Endodermal cell (in vitro differentiated cells): ENCODE measurements at regions not wholly inside any gene's neighbourhood (a gene's known extent, or its start where the extent isn't known, plus 50 kb on each side); places are given as distances from the start of the nearest gene placed in this dataset.
"Not testable (repeated sequence)": the region's sequence is repeated elsewhere in the genome, so short reads cannot be mapped to it uniquely, and the experiment has no call there.

Source experiments
- DNase-seq: peaks from one replicate; pipeline ENCODE4 v3.0.0-alpha.2; 2017
- H3K27ac ChIP-seq: 2 replicates; pipeline ENCODE4 v1.5.1; 2013; ENCODE audit warnings: mild to moderate bottlenecking, low read depth, low read length, moderate library complexity
- H3K27me3 ChIP-seq: 2 replicates; pipeline ENCODE4 v1.6.1; 2013; ENCODE audit warnings: mild to moderate bottlenecking, low read length, moderate library complexity; ENCODE audit not compliant: insufficient read depth, control insufficient read depth, poor library complexity, severe bottlenecking
- H3K36me3 ChIP-seq: 2 replicates; pipeline ENCODE4 v1.7.0; 2013; ENCODE audit warnings: mild to moderate bottlenecking, low read length, moderate library complexity; ENCODE audit not compliant: control insufficient read depth, insufficient read depth
- H3K4me1 ChIP-seq: one replicate; pipeline ENCODE4 v1.7.0; 2013; ENCODE audit warnings: low read length; ENCODE audit not compliant: control insufficient read depth, insufficient read depth
- H3K4me3 ChIP-seq: 2 replicates; pipeline ENCODE4 v1.5.1; 2013; ENCODE audit warnings: mild to moderate bottlenecking, low read length, moderate library complexity
- H3K9ac ChIP-seq: 2 replicates; pipeline ENCODE4 v1.6.1; 2013; ENCODE audit warnings: mild to moderate bottlenecking, low read length, moderate library complexity; ENCODE audit not compliant: poor library complexity, severe bottlenecking; ENCODE audit errors: extremely low read depth
- H3K9me3 ChIP-seq: 2 replicates; pipeline ENCODE4 v1.6.1; 2013; ENCODE audit warnings: mild to moderate bottlenecking, low read length, moderate library complexity; ENCODE audit not compliant: control insufficient read depth
- H3K27ac Mint-ChIP-seq: 2 replicates; pipeline ENCODE4 v1.8.0; 2020; ENCODE audit warnings: mixed read lengths
- H3K27me3 Mint-ChIP-seq: 2 replicates; pipeline ENCODE4 v1.8.0; 2021; ENCODE audit warnings: mild to moderate bottlenecking, mixed read lengths; ENCODE audit not compliant: insufficient read depth
- H3K36me3 Mint-ChIP-seq: 2 replicates; pipeline ENCODE4 v1.8.0; 2020; ENCODE audit warnings: low read depth, mixed read lengths
- H3K4me1 Mint-ChIP-seq: 2 replicates; pipeline ENCODE4 v1.8.0; 2020; ENCODE audit warnings: mixed read lengths
- H3K4me3 Mint-ChIP-seq: 2 replicates; pipeline ENCODE4 v1.8.0; 2020; ENCODE audit warnings: mild to moderate bottlenecking, moderate library complexity, mixed read lengths
- H3K9me3 Mint-ChIP-seq: 2 replicates; pipeline ENCODE4 v1.8.0; 2020; ENCODE audit warnings: mild to moderate bottlenecking, mixed read lengths
- WGBS, 2 experiments: methylation state at CpG; one replicate each; pipeline versions ENCODE4 v1.1.5 to v1.1.7; 2013; ENCODE audit warnings: missing lambda C conversion rate in 2 of 2, mixed read lengths in 1 of 2; ENCODE audit not compliant: insufficient coverage in 1 of 2, insufficient read length in 1 of 2; 5-methylcytosine and 5-hydroxymethylcytosine counted together
- TF ChIP-seq, protein P1 (sequence below): fragments of 200-600 bp; sonication (generic); conservative IDR thresholded peaks from 2 replicates; pipeline ENCODE4 v1.5.0; 2021; ENCODE audit warnings: antibody characterized with exemption, mild to moderate bottlenecking

DNA sequence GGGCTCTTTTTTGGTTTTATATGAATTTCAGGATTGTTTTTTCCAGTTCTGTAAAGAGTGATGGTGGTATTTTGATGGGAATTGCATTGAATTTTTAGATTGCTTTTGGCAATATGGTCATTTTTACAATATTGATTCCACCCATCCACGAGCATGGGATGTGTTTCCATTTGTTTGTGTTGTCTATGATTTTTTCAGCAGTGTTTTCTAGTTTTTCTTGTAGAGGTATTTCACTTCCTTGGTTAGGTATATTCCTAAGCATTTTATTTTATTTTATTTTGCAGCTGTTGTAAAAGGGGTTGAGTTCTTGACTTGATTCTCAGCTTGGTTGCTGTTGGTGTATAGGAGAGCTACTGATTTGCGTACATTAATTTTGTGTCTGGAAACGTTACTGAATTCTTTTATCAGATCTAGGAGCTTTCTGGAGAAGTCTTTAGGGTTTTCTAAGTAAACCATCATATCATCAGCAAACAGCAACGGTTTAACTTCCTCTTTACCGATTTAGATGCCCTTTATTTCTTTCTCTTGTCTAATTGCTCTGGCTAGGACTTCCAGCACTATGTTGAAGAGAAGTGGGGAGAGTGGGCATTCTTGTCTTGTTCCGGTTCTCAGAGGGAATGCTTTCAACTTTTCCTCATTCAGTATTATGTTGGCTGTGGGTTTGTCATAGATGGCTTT, 69.4 kb upstream of the GNG12 start:
- H3K27ac ChIP-seq, H3K4me1 ChIP-seq, H3K4me3 ChIP-seq, H3K36me3 ChIP-seq, H3K27ac Mint-ChIP-seq, H3K36me3 Mint-ChIP-seq, H3K9ac ChIP-seq, H3K27me3 ChIP-seq, H3K4me3 Mint-ChIP-seq, DNase-seq, H3K27me3 Mint-ChIP-seq: not testable (repeated sequence)
- peaks cover 47% of the 10 kb centered on the region for H3K9me3 ChIP-seq
- 95 to 100% methylated on average over 1 to 6 of the region's 6 CpGs for WGBS, 2 experiments
- Mint-ChIP-seq H3K4me1 (peaks cover 16% of the 10 kb centered on the region), H3K9me3 (peaks cover 39% of the 10 kb centered on the region)

DNA sequence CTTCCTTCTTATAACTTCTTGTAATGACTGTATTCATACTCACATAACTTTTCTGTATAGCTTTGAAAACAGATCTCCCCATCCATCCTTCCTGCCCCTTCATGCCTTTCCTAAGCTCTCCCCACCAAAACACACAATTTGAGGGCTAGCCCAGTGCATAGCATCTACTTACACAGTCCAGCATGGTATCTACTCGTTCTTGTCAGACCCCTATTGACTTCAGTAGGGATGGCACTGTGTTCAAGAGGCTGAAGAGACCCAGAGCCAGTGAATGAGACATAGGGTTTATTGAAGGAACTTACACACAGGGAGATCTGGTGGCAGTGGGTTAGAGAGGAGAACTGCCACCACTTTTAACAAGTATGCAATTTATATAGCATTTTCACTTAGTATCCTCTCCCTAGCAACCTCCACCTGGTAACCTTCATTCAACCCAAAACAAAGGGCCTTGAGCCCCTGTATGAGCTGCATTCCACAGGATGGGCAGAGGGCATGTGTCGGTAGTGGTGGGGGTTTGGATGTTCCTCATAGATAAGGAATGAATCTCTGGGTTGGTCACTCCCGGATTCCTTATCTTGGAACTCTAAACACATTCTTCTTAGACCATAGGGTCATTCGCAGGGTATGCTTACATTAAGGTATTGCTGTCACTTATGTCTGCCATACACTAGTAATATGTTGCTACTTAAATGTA, 64.9 kb upstream of the GNG12 start:
- Mint-ChIP-seq H3K36me3 (no peaks in the 10 kb centered on the region), H3K4me1 (no peaks in the 10 kb centered on the region), H3K27me3 (no peaks in the 10 kb centered on the region), H3K9me3 (peaks cover 22% of the 10 kb centered on the region), H3K4me3 (no peak overlapping the region), H3K27ac (no peak overlapping the region)
- TF ChIP-seq, protein P1, sequence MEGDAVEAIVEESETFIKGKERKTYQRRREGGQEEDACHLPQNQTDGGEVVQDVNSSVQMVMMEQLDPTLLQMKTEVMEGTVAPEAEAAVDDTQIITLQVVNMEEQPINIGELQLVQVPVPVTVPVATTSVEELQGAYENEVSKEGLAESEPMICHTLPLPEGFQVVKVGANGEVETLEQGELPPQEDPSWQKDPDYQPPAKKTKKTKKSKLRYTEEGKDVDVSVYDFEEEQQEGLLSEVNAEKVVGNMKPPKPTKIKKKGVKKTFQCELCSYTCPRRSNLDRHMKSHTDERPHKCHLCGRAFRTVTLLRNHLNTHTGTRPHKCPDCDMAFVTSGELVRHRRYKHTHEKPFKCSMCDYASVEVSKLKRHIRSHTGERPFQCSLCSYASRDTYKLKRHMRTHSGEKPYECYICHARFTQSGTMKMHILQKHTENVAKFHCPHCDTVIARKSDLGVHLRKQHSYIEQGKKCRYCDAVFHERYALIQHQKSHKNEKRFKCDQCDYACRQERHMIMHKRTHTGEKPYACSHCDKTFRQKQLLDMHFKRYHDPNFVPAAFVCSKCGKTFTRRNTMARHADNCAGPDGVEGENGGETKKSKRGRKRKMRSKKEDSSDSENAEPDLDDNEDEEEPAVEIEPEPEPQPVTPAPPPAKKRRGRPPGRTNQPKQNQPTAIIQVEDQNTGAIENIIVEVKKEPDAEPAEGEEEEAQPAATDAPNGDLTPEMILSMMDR = no peak
- Histone ChIP-seq H3K4me1 (no peaks in the 10 kb centered on the region), H3K36me3 (no peaks in the 10 kb centered on the region), H3K9me3 (peaks cover 27% of the 10 kb centered on the region), H3K4me3 (no peak overlapping the region), H3K27ac (no peak overlapping the region), H3K9ac (no peak overlapping the region), H3K27me3 (no peaks in the 10 kb centered on the region)
- DNase-seq = no peak
- WGBS, 2 experiments = 89 to 100% methylated on average over 1 to 4 of the region's 4 CpGs

DNA sequence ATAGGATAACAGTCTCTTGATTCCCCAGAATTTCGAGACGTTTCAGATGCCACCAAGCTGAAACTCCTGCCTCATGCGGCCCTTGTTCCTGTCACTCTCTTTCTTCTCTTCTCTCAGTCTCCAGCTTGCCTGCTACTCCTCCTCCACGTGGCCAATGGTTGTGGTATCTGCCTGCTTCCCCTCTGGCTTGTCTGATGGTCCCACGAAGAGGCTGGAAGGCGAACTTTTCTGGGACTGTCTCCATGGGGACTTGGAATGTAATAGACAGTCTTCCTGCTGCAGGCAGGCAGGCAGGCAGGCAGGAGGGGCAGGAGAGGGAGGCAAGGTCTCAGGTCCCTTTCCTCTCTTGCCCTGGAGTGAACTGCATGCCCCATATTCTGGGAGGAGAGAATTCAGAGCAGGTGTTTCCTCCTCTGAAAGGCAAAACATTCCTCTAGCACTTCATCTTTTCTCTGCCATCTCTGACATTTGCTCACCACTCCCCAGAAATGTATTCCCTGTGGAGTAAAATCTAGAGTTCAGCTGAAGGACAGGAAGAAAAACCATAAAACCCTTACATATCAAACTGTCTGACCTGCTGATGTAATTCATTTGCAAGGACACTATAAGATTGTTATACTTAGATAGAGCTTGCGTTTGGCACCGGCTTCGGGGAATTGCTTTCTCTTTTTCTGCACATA, 64.1 kb upstream of the GNG12 start:
- H3K9me3 ChIP-seq = peaks cover 19% of the 10 kb centered on the region
- H3K4me1 ChIP-seq = no peaks in the 10 kb centered on the region
- no peak overlapping the region for H3K27ac Mint-ChIP-seq
- no peaks in the 10 kb centered on the region for H3K36me3 Mint-ChIP-seq
- H3K9ac ChIP-seq = no peak overlapping the region
- no peak for DNase-seq
- TF ChIP-seq, protein P1 = no peak
- no peak overlapping the region for H3K4me3 ChIP-seq
- no peaks in the 10 kb centered on the region for H3K27me3 ChIP-seq
- H3K36me3 ChIP-seq = no peaks in the 10 kb centered on the region
- no peak overlapping the region for H3K27ac ChIP-seq
- no peak overlapping the region for H3K4me3 Mint-ChIP-seq
- WGBS, 2 experiments = 86 to 87% methylated on average over 7 to 9 of the region's 9 CpGs
- H3K4me1 Mint-ChIP-seq = no peaks in the 10 kb centered on the region
- peaks cover 16% of the 10 kb centered on the region for H3K9me3 Mint-ChIP-seq
- H3K27me3 Mint-ChIP-seq = no peaks in the 10 kb centered on the region
